BLaER1 (cell line): ENCODE measurements at regions not wholly inside any gene's neighbourhood (a gene's known extent, or its start where the extent isn't known, plus 50 kb on each side); places are given as distances from the start of the nearest gene placed in this dataset.

Experiments
- H3K27ac ChIP-seq: shearing (Covaris generic); formaldehyde crosslinking; 2 replicates; pipeline ENCODE4 v1.8.1; 2022
- H3K27me3 ChIP-seq: shearing (Covaris generic); formaldehyde crosslinking; 2 replicates; pipeline ENCODE4 v1.8.1; 2022
- H3K36me3 ChIP-seq: shearing (Covaris generic); formaldehyde crosslinking; 2 replicates; pipeline ENCODE4 v1.8.1; 2022
- H3K4me1 ChIP-seq: shearing (Covaris generic); formaldehyde crosslinking; 2 replicates; pipeline ENCODE4 v1.8.1; 2022
- H3K4me2 ChIP-seq: shearing (Covaris generic); formaldehyde crosslinking; 2 replicates; pipeline ENCODE4 v1.8.1; 2022
- H3K4me3 ChIP-seq: shearing (Covaris generic); formaldehyde crosslinking; 2 replicates; pipeline ENCODE4 v1.8.1; 2022
- H3K9ac ChIP-seq: shearing (Covaris generic); formaldehyde crosslinking; 2 replicates; pipeline ENCODE4 v1.8.1; 2022
- H3K9me3 ChIP-seq: shearing (Covaris generic); formaldehyde crosslinking; 2 replicates; pipeline ENCODE4 v1.8.1; 2022
- H4K20me1 ChIP-seq: shearing (Covaris generic); formaldehyde crosslinking; 2 replicates; pipeline ENCODE4 v1.8.1; 2022
- Cebpa-rat ChIP-seq: shearing (Covaris generic); IDR thresholded peaks from 2 replicates; pipeline ENCODE4 v1.8.1; 2022

DNA sequence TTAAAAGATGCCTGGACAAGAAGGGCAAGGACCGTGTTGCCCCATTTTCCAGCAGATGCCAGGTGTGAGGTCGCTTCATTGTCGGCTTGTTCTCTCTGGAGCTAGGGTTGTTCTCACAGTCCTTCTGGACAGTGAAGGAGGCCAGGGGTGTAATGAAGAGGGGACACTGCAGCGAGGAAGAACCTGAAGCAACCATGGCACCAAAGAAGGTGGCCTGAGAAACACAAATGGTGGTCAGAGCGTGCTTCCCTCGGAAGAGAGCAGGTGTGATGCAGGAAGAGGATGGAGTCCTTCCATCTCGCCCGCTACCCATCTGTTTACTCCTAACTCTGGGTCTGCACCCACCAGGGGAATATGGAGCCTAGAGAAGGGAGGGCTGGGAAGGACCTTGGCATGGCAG lies 50.3 kb upstream of the TWIST2 start:
- H3K9me3 ChIP-seq: peaks cover 5% of the 10 kb centered on the region; the same call in 1 of the 2 replicates
- no peak for TF ChIP-seq Cebpa-rat
- no peak overlapping the region for H3K4me3 ChIP-seq
- no peaks in the 10 kb centered on the region for H3K27me3 ChIP-seq
- H3K4me1 ChIP-seq: no peaks in the 10 kb centered on the region
- H4K20me1 ChIP-seq: no peaks in the 10 kb centered on the region
- no peak overlapping the region for H3K27ac ChIP-seq
- no peak overlapping the region for H3K4me2 ChIP-seq
- H3K36me3 ChIP-seq: no peaks in the 10 kb centered on the region
- H3K9ac ChIP-seq: no peak overlapping the region
